ENCODE measurements at regions not wholly inside any gene's neighbourhood (a gene's known extent, or its start where the extent isn't known, plus 50 kb on each side); places are given as distances from the start of the nearest gene placed in this dataset.

- no peaks in the 10 kb centered on the region for H3K79me2 ChIP-seq
- H3K4me3 ChIP-seq (ENCODE audit: low read depth, low read length), result no peak overlapping the region
- H3K27ac ChIP-seq, result no peak overlapping the region
- H3K4me1 ChIP-seq, result peaks cover 5% of the 10 kb centered on the region
- H3K9me3 ChIP-seq (ENCODE audit: control insufficient read depth, low read length), result no peaks in the 10 kb centered on the region
- no peaks in the 10 kb centered on the region for H3K27me3 ChIP-seq (ENCODE audit: control insufficient read depth, insufficient read depth, low read length)
- no peak overlapping the region for H3K4me2 ChIP-seq (ENCODE audit: low read length)
- no peak for TF ChIP-seq CTCF (IDR thresholded peaks at IDR 0.05)
- H3K9ac ChIP-seq, result no peak overlapping the region
- H3K36me3 ChIP-seq (ENCODE audit: control insufficient read depth, insufficient read depth, low read length), result no peaks in the 10 kb centered on the region
- H2AFZ ChIP-seq, result no peak overlapping the region
These were observed 65.5 kb upstream of the KLF3 start for GRCh38 chr4:38598489-38598888.

- Histone ChIP-seq H3K4me3 (ENCODE audit: low read depth, low read length) (no peak overlapping the region), H3K36me3 (ENCODE audit: control insufficient read depth, insufficient read depth, low read length) (no peaks in the 10 kb centered on the region), H3K27me3 (ENCODE audit: control insufficient read depth, insufficient read depth, low read length) (no peaks in the 10 kb centered on the region), H3K4me2 (ENCODE audit: low read length) (no peak overlapping the region), H3K4me1 (peaks cover 14% of the 10 kb centered on the region), H3K9me3 (ENCODE audit: control insufficient read depth, low read length) (no peaks in the 10 kb centered on the region), H3K9ac (no peak overlapping the region), H2AFZ (no peak overlapping the region), H3K79me2 (no peaks in the 10 kb centered on the region), H3K27ac (no peak overlapping the region)
- no peak for TF ChIP-seq CTCF (IDR thresholded peaks at IDR 0.05)
These were observed 63.4 kb upstream of the KLF3 start for GRCh38 chr4:38600575-38600974.

GRCh38 chr4:38601244-38601915, 62.6 kb upstream of the KLF3 start:
- Histone ChIP-seq H3K79me2 (no peaks in the 10 kb centered on the region), H3K9ac (no peak overlapping the region), H2AFZ (no peak overlapping the region), H3K36me3 (ENCODE audit: control insufficient read depth, insufficient read depth, low read length) (no peaks in the 10 kb centered on the region), H3K4me3 (ENCODE audit: low read depth, low read length) (no peak overlapping the region), H3K27ac (no peak overlapping the region), H3K4me1 (peaks cover 17% of the 10 kb centered on the region), H3K27me3 (ENCODE audit: control insufficient read depth, insufficient read depth, low read length) (no peaks in the 10 kb centered on the region), H3K9me3 (ENCODE audit: control insufficient read depth, low read length) (no peaks in the 10 kb centered on the region), H3K4me2 (ENCODE audit: low read length) (no peak overlapping the region)
- no peak for TF ChIP-seq CTCF (IDR thresholded peaks at IDR 0.05)

- Histone ChIP-seq H3K9me3 (ENCODE audit: control insufficient read depth, low read length) (no peaks in the 10 kb centered on the region), H3K4me2 (ENCODE audit: low read length) (no peak overlapping the region), H3K27ac (no peak overlapping the region), H3K79me2 (no peaks in the 10 kb centered on the region), H3K4me3 (ENCODE audit: low read depth, low read length) (no peak overlapping the region), H3K36me3 (ENCODE audit: control insufficient read depth, insufficient read depth, low read length) (no peaks in the 10 kb centered on the region), H3K9ac (no peak overlapping the region), H2AFZ (no peak overlapping the region), H3K4me1 (peaks cover 17% of the 10 kb centered on the region), H3K27me3 (ENCODE audit: control insufficient read depth, insufficient read depth, low read length) (no peaks in the 10 kb centered on the region)
- TF ChIP-seq CTCF (IDR thresholded peaks at IDR 0.05), result no peak
These were observed 62.1 kb upstream of the KLF3 start for GRCh38 chr4:38601916-38602291.

GRCh38 chr4:38603652-38604051, 60.3 kb upstream of the KLF3 start:
- Histone ChIP-seq H3K36me3 (ENCODE audit: control insufficient read depth, insufficient read depth, low read length) (no peaks in the 10 kb centered on the region), H3K4me2 (ENCODE audit: low read length) (no peak overlapping the region), H3K4me3 (ENCODE audit: low read depth, low read length) (no peak overlapping the region), H3K79me2 (no peaks in the 10 kb centered on the region), H3K4me1 (peaks cover 17% of the 10 kb centered on the region), H3K27ac (no peak overlapping the region), H3K27me3 (ENCODE audit: control insufficient read depth, insufficient read depth, low read length) (no peaks in the 10 kb centered on the region), H2AFZ (no peak overlapping the region), H3K9me3 (ENCODE audit: control insufficient read depth, low read length) (no peaks in the 10 kb centered on the region), H3K9ac (no peak overlapping the region)
- no peak for TF ChIP-seq CTCF (IDR thresholded peaks at IDR 0.05)
